HG03354 (cell line): ENCODE measurements at regions not wholly inside any gene's neighbourhood (a gene's known extent, or its start where the extent isn't known, plus 50 kb on each side); places are given as distances from the start of the nearest gene placed in this dataset.
"Not testable (repeated sequence)": the region's sequence is repeated elsewhere in the genome, so short reads cannot be mapped to it uniquely, and the experiment has no call there.

Experiments used
- ATAC-seq: cut with Tn5 transposase; IDR thresholded peaks from one replicate; pipeline ENCODE4 v1.9.1; 2021; ENCODE audit warnings: mild to moderate bottlenecking; ENCODE audit not compliant: unreplicated experiment, poor library complexity, severe bottlenecking

DNA sequence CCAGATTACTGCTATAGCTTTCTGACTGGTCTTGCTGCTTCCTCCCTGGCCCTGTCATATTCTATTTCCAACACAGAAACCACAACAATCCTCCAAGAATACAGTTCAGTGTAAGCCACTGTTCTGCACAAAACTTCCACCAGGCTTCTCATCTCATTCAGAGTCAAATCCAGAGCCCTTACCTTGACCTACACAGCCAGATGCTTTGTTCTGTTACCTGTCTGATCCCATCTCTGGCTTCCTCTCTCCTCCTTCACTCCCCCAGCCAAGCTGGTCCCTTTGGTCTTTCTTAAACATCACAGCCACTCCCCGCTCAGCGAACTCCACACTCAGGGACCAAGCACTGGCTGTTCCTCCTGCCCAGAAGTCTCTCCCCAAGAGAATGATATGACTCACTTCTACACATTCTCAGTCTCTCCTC lies 84.8 kb upstream of the BMP2K start:
- no peak for ATAC-seq

DNA sequence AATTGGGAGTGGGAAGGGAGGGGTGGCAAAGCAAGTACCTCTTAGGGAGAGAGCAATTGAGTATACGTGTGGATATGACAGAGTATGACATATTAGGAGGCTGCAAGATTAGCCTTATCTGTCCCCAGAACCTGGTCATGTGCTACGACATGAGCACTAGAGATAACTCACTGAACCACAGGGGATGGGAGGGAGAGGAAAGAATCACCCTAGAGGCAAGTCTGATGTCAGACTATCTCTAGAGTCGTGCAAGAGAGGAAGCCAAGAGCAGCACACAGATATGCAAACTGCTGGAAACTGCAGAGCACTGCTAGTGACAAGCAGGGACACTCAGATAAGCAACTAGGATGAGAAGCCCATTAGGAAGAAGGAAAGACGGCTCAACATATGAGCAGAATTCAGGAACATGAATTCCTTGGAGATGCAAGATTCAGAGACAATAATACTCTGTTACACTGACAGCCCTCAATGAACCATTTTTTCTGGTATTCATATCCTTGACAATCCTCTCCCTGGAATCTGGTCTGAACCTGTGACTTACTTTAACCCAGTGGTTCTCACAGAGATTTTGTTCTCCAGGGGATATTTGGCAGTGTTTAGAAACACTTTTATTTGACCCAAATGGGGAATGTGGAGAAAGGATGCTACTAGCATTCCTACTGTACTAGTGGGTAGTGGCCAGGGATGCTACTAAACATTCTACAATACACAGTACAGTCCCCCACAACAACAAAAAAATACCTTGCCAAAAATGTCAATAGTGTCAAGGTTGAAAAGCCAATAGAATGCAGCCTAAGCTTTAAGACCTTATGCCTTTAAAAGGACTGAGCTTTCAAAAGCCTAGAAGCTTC lies 84.0 kb upstream of the BMP2K start:
- ATAC-seq: peak; percentile 86

GRCh38 chr4:78692822-78693170 lies 83.4 kb upstream of the BMP2K start:
- no peak for ATAC-seq

DNA sequence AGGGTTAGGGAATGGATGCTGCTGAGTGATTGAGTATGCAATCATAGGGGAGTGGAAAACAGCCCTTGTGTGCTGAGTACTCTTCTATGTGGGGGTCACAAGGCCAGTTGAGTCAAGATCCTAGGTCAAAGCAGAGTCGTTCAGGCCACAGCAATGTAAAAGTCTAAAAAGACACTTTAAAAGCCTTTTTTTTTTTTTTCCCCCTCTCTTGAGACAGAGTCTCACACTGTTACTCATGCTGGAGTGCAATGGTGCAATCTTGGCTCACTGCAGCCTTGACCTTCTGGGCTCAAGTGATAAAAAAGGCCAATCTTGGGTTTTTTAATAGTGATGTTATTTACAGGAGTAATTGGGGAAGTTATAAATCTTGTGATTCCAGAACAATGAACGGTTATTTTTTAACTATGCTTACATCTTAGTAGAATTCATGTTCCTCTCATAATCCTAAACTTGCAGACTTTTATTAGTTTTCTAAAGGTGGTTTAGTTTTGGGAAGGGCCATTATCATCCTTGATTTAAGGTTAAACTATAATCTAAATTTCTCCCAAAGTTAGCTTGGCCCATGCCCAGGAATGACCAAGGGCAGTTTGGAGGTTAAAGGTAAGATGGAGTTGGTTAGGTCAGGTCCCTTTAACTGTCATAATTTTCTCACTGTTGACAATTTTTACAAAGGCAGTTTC lies 82.2 kb upstream of the BMP2K start:
- ATAC-seq: no peak

- no peak for ATAC-seq
These were observed 81.7 kb upstream of the BMP2K start for GRCh38 chr4:78694457-78694787.

DNA sequence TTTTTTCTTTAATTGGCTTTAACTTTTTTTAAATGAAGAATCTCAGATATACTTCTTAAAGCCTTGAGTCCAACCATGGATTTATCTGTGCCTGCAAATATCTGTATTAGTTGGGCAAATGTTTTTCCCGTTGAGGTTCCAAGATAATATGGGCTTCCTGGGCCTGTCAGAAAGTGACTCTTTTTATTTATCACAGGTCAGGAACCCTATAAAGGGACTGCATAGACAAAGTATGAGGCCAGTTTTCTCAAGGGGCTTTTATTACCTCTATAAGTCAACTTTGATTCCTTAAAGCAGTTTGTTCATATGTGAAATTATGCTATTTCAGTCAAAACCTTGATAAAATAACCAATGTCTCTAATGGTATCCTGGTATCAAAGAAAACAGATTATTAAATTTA lies 80.2 kb upstream of the BMP2K start:
- ATAC-seq: no peak

DNA sequence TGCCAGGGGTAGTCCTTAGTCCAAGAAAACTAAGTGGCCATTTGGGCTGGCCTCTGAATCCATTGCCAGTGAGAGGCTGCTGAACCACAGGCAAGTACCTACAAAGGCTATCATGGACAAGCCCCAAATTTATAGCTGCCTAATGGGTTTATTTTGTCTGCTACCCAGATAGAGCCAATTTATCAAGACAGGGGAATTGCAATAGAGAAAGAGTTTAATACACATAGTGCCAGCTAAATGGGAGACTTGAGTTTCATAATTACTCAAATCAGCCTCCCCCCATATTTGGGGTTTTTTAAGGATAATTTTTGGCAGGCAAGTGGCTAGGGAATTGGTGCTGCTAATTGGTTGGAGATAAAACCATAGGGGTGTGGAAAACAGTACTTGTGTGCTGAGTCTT lies 73.1 kb upstream of the BMP2K start:
- no peak for ATAC-seq

DNA sequence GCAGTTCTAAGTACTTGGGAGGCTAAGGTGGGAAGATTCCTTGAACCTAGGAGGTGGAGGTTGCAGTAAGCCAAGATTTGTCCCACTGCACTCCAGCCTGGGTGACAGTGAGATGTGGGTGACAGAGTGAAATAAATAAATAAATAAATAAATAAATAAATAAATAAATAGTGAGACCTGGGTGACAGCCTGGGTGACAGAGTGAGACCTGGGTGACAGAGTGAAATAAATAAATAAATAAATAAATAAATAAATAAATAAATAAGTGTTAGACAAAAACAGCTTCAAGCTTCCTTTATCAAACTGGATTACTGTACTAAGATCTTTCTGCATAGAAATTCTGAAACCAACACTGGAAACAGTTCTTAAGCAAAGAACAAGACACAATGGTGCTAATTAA lies 71.8 kb upstream of the BMP2K start:
- no peak for ATAC-seq

- no peak for ATAC-seq
These were observed 71.0 kb upstream of the BMP2K start for GRCh38 chr4:78704981-78705683.

DNA sequence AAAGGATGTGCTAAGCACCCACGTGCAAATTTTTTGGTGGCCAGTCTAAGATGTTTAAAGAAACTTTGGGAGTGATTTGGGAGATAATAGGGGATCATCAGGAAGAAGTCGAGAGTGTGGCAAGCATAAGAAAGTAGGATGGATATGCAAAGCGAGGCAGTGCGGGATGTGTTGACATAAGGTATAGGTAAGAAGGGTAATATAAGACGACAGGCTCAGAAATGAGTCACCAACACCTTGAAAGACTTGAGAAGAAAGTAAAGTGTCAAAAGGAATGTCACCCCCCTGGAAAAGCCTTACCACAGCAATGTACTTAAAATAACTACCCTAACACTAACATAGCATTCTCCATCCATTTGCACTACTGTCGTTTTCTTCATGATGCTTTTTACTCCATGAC lies 69.8 kb upstream of the BMP2K start:
- no peak for ATAC-seq

DNA sequence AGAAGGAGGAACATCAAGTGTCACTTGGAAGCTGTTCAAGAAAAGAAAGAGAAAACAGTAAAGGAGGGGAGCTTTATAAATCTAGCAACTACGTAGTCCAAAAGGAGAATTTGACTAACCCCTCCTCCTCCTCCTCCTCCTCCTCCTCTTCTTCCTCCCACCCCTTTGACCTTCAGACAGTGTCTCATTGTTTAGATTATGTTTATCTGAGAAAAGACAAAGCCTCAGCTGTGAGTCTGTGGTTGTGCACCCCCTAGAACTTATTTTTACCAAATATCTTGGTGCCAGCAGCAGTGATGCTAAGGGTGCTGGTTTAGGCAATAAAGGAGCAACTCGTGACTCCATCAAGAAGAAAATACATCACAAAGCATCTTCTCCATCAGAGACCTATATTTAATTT lies 68.9 kb upstream of the BMP2K start:
- ATAC-seq: peak; percentile 54

GRCh38 chr4:78707793-78708192 lies 68.4 kb upstream of the BMP2K start:
- ATAC-seq: peak; percentile 53

GRCh38 chr4:78710536-78710935 lies 65.6 kb upstream of the BMP2K start:
- ATAC-seq: no peak

GRCh38 chr4:78711676-78712075 lies 64.5 kb upstream of the BMP2K start:
- no peak for ATAC-seq

GRCh38 chr4:78714598-78714997 lies 61.6 kb upstream of the BMP2K start:
- not testable (repeated sequence) for ATAC-seq

DNA sequence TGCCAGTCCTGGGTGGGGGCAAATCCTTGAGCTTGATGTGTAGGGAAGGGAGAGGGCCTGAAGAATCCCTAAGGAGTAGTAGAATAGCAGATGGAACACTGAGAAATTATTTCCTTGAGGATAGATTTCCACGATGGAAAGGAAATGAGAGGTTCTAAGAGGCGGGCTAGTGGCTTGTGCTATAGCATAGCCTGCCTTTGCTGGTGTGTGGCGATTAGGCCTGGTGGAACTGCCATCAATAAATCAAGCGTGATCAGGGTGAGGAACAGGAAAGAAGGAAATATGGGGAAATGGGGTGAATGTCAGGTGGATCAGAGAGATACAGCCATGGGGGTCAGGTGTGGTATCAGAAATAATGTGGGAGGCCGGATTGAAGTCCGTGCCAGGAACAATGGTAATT lies 60.8 kb upstream of the BMP2K start:
- not testable (repeated sequence) for ATAC-seq

DNA sequence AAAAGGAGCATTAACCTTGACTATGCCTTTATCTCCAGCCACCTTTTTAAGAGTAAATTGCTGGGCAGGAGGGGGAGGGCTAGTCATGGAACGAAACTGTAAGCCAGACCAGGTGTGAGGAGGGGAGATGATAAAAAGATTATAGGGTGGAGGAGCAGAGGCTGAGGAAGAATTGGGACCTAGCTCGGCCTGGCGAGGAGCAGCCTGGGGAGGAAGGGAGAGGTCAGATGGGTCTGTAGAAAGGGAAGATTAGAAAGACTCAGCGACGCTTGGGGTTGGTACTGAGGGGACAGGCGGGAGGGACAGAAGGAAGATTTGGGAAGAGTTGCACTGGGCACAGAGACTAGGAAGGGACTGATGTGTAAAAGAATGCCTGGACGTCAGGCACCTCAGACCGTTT lies 58.4 kb upstream of the BMP2K start:
- ATAC-seq: not testable (repeated sequence)

- no peak for ATAC-seq
These were observed 55.9 kb upstream of the BMP2K start for GRCh38 chr4:78720204-78720603.

- peak; percentile 93 for ATAC-seq
These were observed 55.0 kb upstream of the BMP2K start for GRCh38 chr4:78720994-78721677.

GRCh38 chr4:78721747-78722146 lies 54.4 kb upstream of the BMP2K start:
- no peak for ATAC-seq
